ENCODE measurements at regions not wholly inside any gene's neighbourhood (a gene's known extent, or its start where the extent isn't known, plus 50 kb on each side); places are given as distances from the start of the nearest gene placed in this dataset.

DNA sequence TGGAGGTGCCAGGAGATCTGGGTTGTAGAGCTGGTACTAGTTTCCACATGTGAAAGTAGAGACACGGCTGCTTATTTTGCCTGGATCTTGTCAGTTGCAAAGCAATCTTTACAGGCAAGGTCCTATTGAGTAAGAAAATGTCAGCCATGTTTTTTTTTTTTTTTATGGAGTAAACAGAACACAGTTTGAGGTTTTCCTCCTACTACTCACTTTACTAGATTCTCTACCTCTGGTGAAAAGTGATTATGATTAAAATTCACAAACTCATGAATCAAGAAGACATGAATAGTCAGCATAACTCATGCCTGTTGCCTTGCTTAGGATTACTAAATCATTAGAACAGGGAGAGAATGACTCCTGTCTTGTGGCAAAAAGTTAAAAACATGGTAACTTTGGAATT is 70.1 kb upstream of the PNPT1 start:
- TF ChIP-seq, protein P1, sequence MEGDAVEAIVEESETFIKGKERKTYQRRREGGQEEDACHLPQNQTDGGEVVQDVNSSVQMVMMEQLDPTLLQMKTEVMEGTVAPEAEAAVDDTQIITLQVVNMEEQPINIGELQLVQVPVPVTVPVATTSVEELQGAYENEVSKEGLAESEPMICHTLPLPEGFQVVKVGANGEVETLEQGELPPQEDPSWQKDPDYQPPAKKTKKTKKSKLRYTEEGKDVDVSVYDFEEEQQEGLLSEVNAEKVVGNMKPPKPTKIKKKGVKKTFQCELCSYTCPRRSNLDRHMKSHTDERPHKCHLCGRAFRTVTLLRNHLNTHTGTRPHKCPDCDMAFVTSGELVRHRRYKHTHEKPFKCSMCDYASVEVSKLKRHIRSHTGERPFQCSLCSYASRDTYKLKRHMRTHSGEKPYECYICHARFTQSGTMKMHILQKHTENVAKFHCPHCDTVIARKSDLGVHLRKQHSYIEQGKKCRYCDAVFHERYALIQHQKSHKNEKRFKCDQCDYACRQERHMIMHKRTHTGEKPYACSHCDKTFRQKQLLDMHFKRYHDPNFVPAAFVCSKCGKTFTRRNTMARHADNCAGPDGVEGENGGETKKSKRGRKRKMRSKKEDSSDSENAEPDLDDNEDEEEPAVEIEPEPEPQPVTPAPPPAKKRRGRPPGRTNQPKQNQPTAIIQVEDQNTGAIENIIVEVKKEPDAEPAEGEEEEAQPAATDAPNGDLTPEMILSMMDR (optimal IDR thresholded peaks at IDR 0.05 in 1 of 3, IDR thresholded peaks at IDR 0.05 in 1 of 3, conservative IDR thresholded peaks at IDR 0.05 in 1 of 3; ENCODE audit: extremely low read depth in 1 of 3, insufficient read depth in 2 of 3, low read length in 3 of 3), result no peak
- TF ChIP-seq EZH2 (IDR thresholded peaks at IDR 0.05; ENCODE audit: low read length), result no peak
